GM23248 (cell line): ENCODE measurements at regions not wholly inside any gene's neighbourhood (a gene's known extent, or its start where the extent isn't known, plus 50 kb on each side); places are given as distances from the start of the nearest gene placed in this dataset.

Experiments
- EZH2 ChIP-seq: fragments of 200-600 bp; sonication (generic); IDR thresholded peaks from 2 replicates; pipeline ENCODE4 v1.6.1; 2018; ENCODE audit warnings: antibody characterized with exemption, mild to moderate bottlenecking; ENCODE audit not compliant: insufficient read depth, poor library complexity, severe bottlenecking
- EZH2phosphoT487 ChIP-seq: fragments of 200-600 bp; sonication (generic); IDR thresholded peaks from 2 replicates; pipeline ENCODE4 v1.6.1; 2018; ENCODE audit warnings: antibody characterized with exemption, moderate library complexity, mild to moderate bottlenecking, low read depth; ENCODE audit not compliant: insufficient read depth

- TF ChIP-seq EZH2phosphoT487 (no peak), EZH2 (no peak)
Measured at GRCh38 chrX:137707348-137707747, 141.4 kb downstream of the ZIC3 start.
